ENCODE measurements at regions not wholly inside any gene's neighbourhood (a gene's known extent, or its start where the extent isn't known, plus 50 kb on each side); places are given as distances from the start of the nearest gene placed in this dataset.

GRCh38 chr13:64277097-64277496 is 2861.4 kb upstream of the PCDH20 start:
- Histone ChIP-seq H3K79me2 (ENCODE audit: low read length) (no peaks in the 10 kb centered on the region), H3K4me1 (ENCODE audit: low read length) (no peaks in the 10 kb centered on the region)

GRCh38 chr13:64276232-64276631 is 2860.6 kb upstream of the PCDH20 start:
- no peaks in the 10 kb centered on the region for H3K36me3 ChIP-seq (replicated peaks; ENCODE audit: insufficient read depth, low read length)
- H3K9ac ChIP-seq (ENCODE audit: low read length): no peak overlapping the region
- no peaks in the 10 kb centered on the region for H3K9me3 ChIP-seq (replicated peaks; ENCODE audit: insufficient read depth, low read length)
- no peak overlapping the region for H3K4me3 ChIP-seq (ENCODE audit: low read length)
- no peaks in the 10 kb centered on the region for H3K4me1 ChIP-seq (ENCODE audit: low read length)
- no peak overlapping the region for H3K27ac ChIP-seq (ENCODE audit: low read length)
- no peaks in the 10 kb centered on the region for H3F3A ChIP-seq (ENCODE audit: insufficient read depth, low read length)
- H3K4me2 ChIP-seq (ENCODE audit: low read depth, low read length): no peak overlapping the region
- H3K27me3 ChIP-seq (replicated peaks; ENCODE audit: insufficient read depth, low read length): no peaks in the 10 kb centered on the region
- no peaks in the 10 kb centered on the region for H3K79me2 ChIP-seq (ENCODE audit: low read length)
- no peaks in the 10 kb centered on the region for H4K20me1 ChIP-seq (ENCODE audit: insufficient read depth, low read length)
- H2AFZ ChIP-seq (ENCODE audit: low read length): no peak overlapping the region
- DNase-seq: no peak
- H3K9me2 ChIP-seq (replicated peaks; ENCODE audit: insufficient read depth, low read length): no peaks in the 10 kb centered on the region
- TF ChIP-seq EZH2phosphoT487 (IDR thresholded peaks at IDR 0.05; ENCODE audit: low read length) (no peak), EZH2 (optimal IDR thresholded peaks at IDR 0.05; ENCODE audit: low read depth, low read length) (no peak)

More at GRCh38 chr13:64277097-64277496, 2861.4 kb upstream of the PCDH20 start:
- H3K9me2 ChIP-seq (replicated peaks; ENCODE audit: insufficient read depth, low read length): no peaks in the 10 kb centered on the region
- DNase-seq: no peak
- TF ChIP-seq, protein P1, sequence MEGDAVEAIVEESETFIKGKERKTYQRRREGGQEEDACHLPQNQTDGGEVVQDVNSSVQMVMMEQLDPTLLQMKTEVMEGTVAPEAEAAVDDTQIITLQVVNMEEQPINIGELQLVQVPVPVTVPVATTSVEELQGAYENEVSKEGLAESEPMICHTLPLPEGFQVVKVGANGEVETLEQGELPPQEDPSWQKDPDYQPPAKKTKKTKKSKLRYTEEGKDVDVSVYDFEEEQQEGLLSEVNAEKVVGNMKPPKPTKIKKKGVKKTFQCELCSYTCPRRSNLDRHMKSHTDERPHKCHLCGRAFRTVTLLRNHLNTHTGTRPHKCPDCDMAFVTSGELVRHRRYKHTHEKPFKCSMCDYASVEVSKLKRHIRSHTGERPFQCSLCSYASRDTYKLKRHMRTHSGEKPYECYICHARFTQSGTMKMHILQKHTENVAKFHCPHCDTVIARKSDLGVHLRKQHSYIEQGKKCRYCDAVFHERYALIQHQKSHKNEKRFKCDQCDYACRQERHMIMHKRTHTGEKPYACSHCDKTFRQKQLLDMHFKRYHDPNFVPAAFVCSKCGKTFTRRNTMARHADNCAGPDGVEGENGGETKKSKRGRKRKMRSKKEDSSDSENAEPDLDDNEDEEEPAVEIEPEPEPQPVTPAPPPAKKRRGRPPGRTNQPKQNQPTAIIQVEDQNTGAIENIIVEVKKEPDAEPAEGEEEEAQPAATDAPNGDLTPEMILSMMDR (IDR thresholded peaks at IDR 0.05; ENCODE audit: low read length): no peak
- TF ChIP-seq EZH2 (optimal IDR thresholded peaks at IDR 0.05; ENCODE audit: low read depth, low read length): no peak
- no peak for TF ChIP-seq EZH2phosphoT487 (IDR thresholded peaks at IDR 0.05; ENCODE audit: low read length)
- no peak overlapping the region for H2AFZ ChIP-seq (ENCODE audit: low read length)
- H3K4me3 ChIP-seq (ENCODE audit: low read length): no peak overlapping the region
- H4K20me1 ChIP-seq (ENCODE audit: insufficient read depth, low read length): no peaks in the 10 kb centered on the region
- H3K9ac ChIP-seq (ENCODE audit: low read length): no peak overlapping the region
- no peak overlapping the region for H3K4me2 ChIP-seq (ENCODE audit: low read depth, low read length)
- no peaks in the 10 kb centered on the region for H3K9me3 ChIP-seq (replicated peaks; ENCODE audit: insufficient read depth, low read length)
- H3K27ac ChIP-seq (ENCODE audit: low read length): no peak overlapping the region
- H3F3A ChIP-seq (ENCODE audit: insufficient read depth, low read length): no peaks in the 10 kb centered on the region
- H3K36me3 ChIP-seq (replicated peaks; ENCODE audit: insufficient read depth, low read length): no peaks in the 10 kb centered on the region
- no peaks in the 10 kb centered on the region for H3K27me3 ChIP-seq (replicated peaks; ENCODE audit: insufficient read depth, low read length)

GRCh38 chr13:64274481-64275217 is 2859.0 kb upstream of the PCDH20 start:
- Histone ChIP-seq H3K27ac (ENCODE audit: low read length) (no peak overlapping the region), H3K9me3 (replicated peaks; ENCODE audit: insufficient read depth, low read length) (no peaks in the 10 kb centered on the region), H3K4me3 (ENCODE audit: low read length) (no peak overlapping the region), H3F3A (ENCODE audit: insufficient read depth, low read length) (no peaks in the 10 kb centered on the region), H3K4me2 (ENCODE audit: low read depth, low read length) (no peak overlapping the region), H3K36me3 (replicated peaks; ENCODE audit: insufficient read depth, low read length) (no peaks in the 10 kb centered on the region), H3K79me2 (ENCODE audit: low read length) (no peaks in the 10 kb centered on the region), H2AFZ (ENCODE audit: low read length) (no peak overlapping the region), H3K27me3 (replicated peaks; ENCODE audit: insufficient read depth, low read length) (no peaks in the 10 kb centered on the region), H3K9ac (ENCODE audit: low read length) (no peak overlapping the region), H4K20me1 (ENCODE audit: insufficient read depth, low read length) (no peaks in the 10 kb centered on the region), H3K4me1 (ENCODE audit: low read length) (no peaks in the 10 kb centered on the region), H3K9me2 (replicated peaks; ENCODE audit: insufficient read depth, low read length) (no peaks in the 10 kb centered on the region)
- no peak for DNase-seq
- no peak for TF ChIP-seq EZH2 (optimal IDR thresholded peaks at IDR 0.05; ENCODE audit: low read depth, low read length)
- TF ChIP-seq, protein P1 (IDR thresholded peaks at IDR 0.05; ENCODE audit: low read length): no peak
- no peak for TF ChIP-seq EZH2phosphoT487 (IDR thresholded peaks at IDR 0.05; ENCODE audit: low read length)

DNA sequence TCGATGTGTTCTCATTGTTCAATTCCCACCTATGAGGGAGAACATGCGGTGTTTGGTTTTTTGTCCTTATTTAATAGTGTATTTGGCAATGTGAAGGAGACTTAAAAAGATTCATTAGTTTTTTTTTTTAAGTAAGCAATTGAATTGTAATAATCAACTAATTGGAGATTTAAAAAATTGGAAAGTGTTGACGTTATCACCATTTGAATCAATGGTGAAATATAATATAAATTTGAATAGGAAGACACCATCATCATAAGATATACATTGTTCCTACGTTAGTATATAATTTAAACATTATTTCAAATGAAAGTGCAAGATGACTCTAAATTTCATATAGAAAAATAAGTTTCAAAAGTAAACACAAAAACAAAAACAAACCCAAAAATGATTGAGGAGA is 2858.1 kb upstream of the PCDH20 start:
- H4K20me1 ChIP-seq (ENCODE audit: insufficient read depth, low read length): no peaks in the 10 kb centered on the region
- H3K36me3 ChIP-seq (replicated peaks; ENCODE audit: insufficient read depth, low read length): no peaks in the 10 kb centered on the region
- H3K9ac ChIP-seq (ENCODE audit: low read length): no peak overlapping the region
- no peaks in the 10 kb centered on the region for H3K4me1 ChIP-seq (ENCODE audit: low read length)
- DNase-seq: no peak
- H3K4me2 ChIP-seq (ENCODE audit: low read depth, low read length): no peak overlapping the region
- H3K4me3 ChIP-seq (ENCODE audit: low read length): no peak overlapping the region
- H3K9me2 ChIP-seq (replicated peaks; ENCODE audit: insufficient read depth, low read length): no peaks in the 10 kb centered on the region
- TF ChIP-seq EZH2 (optimal IDR thresholded peaks at IDR 0.05; ENCODE audit: low read depth, low read length) (no peak), EZH2phosphoT487 (IDR thresholded peaks at IDR 0.05; ENCODE audit: low read length) (no peak)
- TF ChIP-seq, protein P1 (IDR thresholded peaks at IDR 0.05; ENCODE audit: low read length): no peak
- no peak overlapping the region for H2AFZ ChIP-seq (ENCODE audit: low read length)
- H3K79me2 ChIP-seq (ENCODE audit: low read length): no peaks in the 10 kb centered on the region
- no peaks in the 10 kb centered on the region for H3K9me3 ChIP-seq (replicated peaks; ENCODE audit: insufficient read depth, low read length)
- H3F3A ChIP-seq (ENCODE audit: insufficient read depth, low read length): no peaks in the 10 kb centered on the region
- no peaks in the 10 kb centered on the region for H3K27me3 ChIP-seq (replicated peaks; ENCODE audit: insufficient read depth, low read length)
- no peak overlapping the region for H3K27ac ChIP-seq (ENCODE audit: low read length)

Data from MM.1S (cell line).